OCI-M1 (cell line): ENCODE measurements at regions not wholly inside any gene's neighbourhood (a gene's known extent, or its start where the extent isn't known, plus 50 kb on each side); places are given as distances from the start of the nearest gene placed in this dataset.
A peak's percentile ranks its signal among the peaks of the same experiment; 100 is the strongest.
"Not testable (repeated sequence)": the region's sequence is repeated elsewhere in the genome, so short reads cannot be mapped to it uniquely, and the experiment has no call there.

Experiments used
- DNase-seq: peaks from one replicate; lab custom pipeline; 2025; lab: John Stamatoyannopoulos, UW

- not testable (repeated sequence) for DNase-seq
Measured at GRCh38 chr2:111579500-111580134, 304.4 kb downstream of the ANAPC1 start.

GRCh38 chr2:111580616-111581015 is 303.4 kb downstream of the ANAPC1 start:
- DNase-seq = not testable (repeated sequence)

- DNase-seq = not testable (repeated sequence)
Measured at GRCh38 chr2:111582090-111582489, 301.9 kb downstream of the ANAPC1 start.

GRCh38 chr2:111583480-111583879 is 300.5 kb downstream of the ANAPC1 start:
- DNase-seq = not testable (repeated sequence)

- not testable (repeated sequence) for DNase-seq
Measured at GRCh38 chr2:111584540-111584939, 299.5 kb downstream of the ANAPC1 start.

GRCh38 chr2:111584950-111585349 is 299.0 kb downstream of the ANAPC1 start:
- not testable (repeated sequence) for DNase-seq

GRCh38 chr2:111586014-111586413 is 298.0 kb downstream of the ANAPC1 start:
- not testable (repeated sequence) for DNase-seq

- DNase-seq = not testable (repeated sequence)
Measured at GRCh38 chr2:111595072-111595471, 288.9 kb downstream of the ANAPC1 start.

GRCh38 chr2:111596808-111597705 is 286.9 kb downstream of the ANAPC1 start:
- DNase-seq = not testable (repeated sequence)

- not testable (repeated sequence) for DNase-seq
Measured at GRCh38 chr2:111598944-111599343, 285.0 kb downstream of the ANAPC1 start.

GRCh38 chr2:111602259-111602658 is 281.7 kb downstream of the ANAPC1 start:
- DNase-seq = not testable (repeated sequence)

- not testable (repeated sequence) for DNase-seq
Measured at GRCh38 chr2:111605798-111606197, 278.2 kb downstream of the ANAPC1 start.

GRCh38 chr2:111606632-111607031 is 277.4 kb downstream of the ANAPC1 start:
- not testable (repeated sequence) for DNase-seq

GRCh38 chr2:111609146-111609844 is 274.7 kb downstream of the ANAPC1 start:
- DNase-seq = not testable (repeated sequence)

- not testable (repeated sequence) for DNase-seq
Measured at GRCh38 chr2:111610035-111610434, 274.0 kb downstream of the ANAPC1 start.

- DNase-seq = no peak
Measured at GRCh38 chr2:111616651-111617218, 267.3 kb downstream of the ANAPC1 start.

- no peak for DNase-seq
Measured at GRCh38 chr2:111617299-111618225, 266.4 kb downstream of the ANAPC1 start.

- DNase-seq = no peak
Measured at GRCh38 chr2:111618226-111618977, 265.6 kb downstream of the ANAPC1 start.

GRCh38 chr2:111618978-111619902 is 264.8 kb downstream of the ANAPC1 start:
- DNase-seq = peak; percentile 61
